BJ (cell line): ENCODE measurements at regions not wholly inside any gene's neighbourhood (a gene's known extent, or its start where the extent isn't known, plus 50 kb on each side); places are given as distances from the start of the nearest gene placed in this dataset.

Experiments
- CTCF ChIA-PET: fragments of 350-600 bp; formaldehyde crosslinking; extraction: SDS; loops from one replicate; lab custom pipeline; 2021; ENCODE audit warnings: antibody characterized with exemption, inconsistent platforms; lab: Yijun Ruan, JAX
- POLR2A ChIA-PET: fragments of 300-600 bp; sonication (Branson Sonifier 250); formaldehyde crosslinking; extraction: SDS; loops from one replicate; lab custom pipeline; 2021; ENCODE audit warnings: antibody characterized with exemption; lab: Charles Lee
- DNase-seq: peaks from one replicate; pipeline ENCODE4 v3.0.0-alpha.2; 2011; ENCODE audit warnings: low read depth
- H3K27me3 ChIP-seq: 2 replicates; pipeline ENCODE4 v1.6.0; 2011; ENCODE audit warnings: low read length; ENCODE audit not compliant: control insufficient read depth, insufficient read depth
- H3K36me3 ChIP-seq: 2 replicates; pipeline ENCODE4 v1.5.1; 2011; ENCODE audit warnings: low read length; ENCODE audit not compliant: control insufficient read depth, insufficient read depth
- H3K4me3 ChIP-seq: 2 replicates; pipeline ENCODE4 v1.5.1; 2011; ENCODE audit warnings: low read depth, mild to moderate bottlenecking, control low read depth, low read length
- CTCF ChIP-seq: IDR thresholded peaks from 2 replicates; pipeline ENCODE4 v1.5.1; 2011; ENCODE audit warnings: low read depth, mild to moderate bottlenecking, control low read depth, inconsistent platforms, low read length, moderate library complexity; ENCODE audit not compliant: insufficient read depth

DNA sequence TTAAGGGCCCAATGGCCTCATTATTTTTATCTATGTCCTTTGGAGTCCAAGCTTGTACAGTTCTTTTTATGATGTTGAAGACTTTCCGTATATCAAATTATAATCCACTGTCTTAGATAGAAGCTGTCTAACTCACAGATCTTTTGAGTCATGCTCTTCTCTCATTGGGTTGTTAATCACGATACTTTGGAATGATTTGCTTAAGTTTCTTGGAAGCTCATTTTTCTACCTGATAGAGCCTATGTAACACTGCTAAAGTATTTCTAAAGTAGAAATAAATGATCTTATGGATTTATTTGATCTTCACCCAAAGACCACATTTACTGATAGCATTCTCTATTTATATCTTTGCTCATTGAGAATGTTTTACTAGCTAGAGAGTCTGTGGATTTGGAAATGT is 1554.1 kb downstream of the PLA2G4A start:
- H3K4me3 ChIP-seq, result no peak overlapping the region
- no peak for TF ChIP-seq CTCF
- DNase-seq, result no peak
- no peaks in the 10 kb centered on the region for H3K27me3 ChIP-seq
- ChIA-PET POLR2A (no interaction called here), CTCF (no interaction called here)
- H3K36me3 ChIP-seq, result no peaks in the 10 kb centered on the region

DNA sequence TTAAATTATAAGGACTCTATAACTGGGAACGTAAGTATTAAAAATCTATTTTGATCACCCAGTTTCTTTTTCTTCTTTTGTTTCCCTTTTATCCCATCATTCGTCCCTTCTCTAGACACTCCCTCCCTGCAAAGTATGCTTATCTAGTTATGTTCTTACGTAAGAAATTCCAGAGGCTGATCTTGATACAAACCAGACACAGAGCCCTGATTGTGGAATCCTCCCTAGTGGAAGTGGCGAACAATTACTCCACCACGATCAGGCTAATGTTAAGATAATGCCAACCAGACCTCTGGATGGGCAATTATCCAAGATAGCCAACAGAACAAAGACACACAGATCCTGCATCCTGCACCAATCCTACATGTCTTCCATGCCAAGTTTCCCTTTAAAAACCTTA is 1557.4 kb downstream of the PLA2G4A start:
- ChIA-PET CTCF (no interaction called here), POLR2A (no interaction called here)
- no peak for TF ChIP-seq CTCF
- Histone ChIP-seq H3K36me3 (no peaks in the 10 kb centered on the region), H3K4me3 (no peak overlapping the region), H3K27me3 (no peaks in the 10 kb centered on the region)
- DNase-seq, result no peak

DNA sequence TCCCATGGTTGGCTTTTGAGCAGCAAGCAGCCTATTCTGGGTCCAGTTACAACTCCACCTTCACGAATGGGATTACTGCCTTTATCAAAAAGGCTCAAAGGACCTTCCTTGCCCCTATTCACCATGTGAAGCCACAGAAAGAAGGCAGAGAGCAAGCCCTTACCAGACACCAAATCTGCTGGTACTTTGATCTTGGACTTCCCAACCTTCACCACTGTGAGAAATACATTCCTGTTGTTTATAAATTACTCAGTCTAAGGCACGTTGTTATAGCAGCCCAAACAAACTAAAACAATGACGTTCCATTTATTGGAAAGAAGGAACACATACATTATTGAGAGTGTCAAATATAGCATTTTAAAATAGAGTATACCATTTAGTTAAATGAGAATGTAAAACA is 1557.9 kb downstream of the PLA2G4A start:
- TF ChIP-seq CTCF, result no peak
- CTCF ChIA-PET, result no interaction called here
- Histone ChIP-seq H3K27me3 (no peaks in the 10 kb centered on the region), H3K4me3 (no peak overlapping the region), H3K36me3 (no peaks in the 10 kb centered on the region)
- POLR2A ChIA-PET, result no interaction called here
- DNase-seq, result no peak

DNA sequence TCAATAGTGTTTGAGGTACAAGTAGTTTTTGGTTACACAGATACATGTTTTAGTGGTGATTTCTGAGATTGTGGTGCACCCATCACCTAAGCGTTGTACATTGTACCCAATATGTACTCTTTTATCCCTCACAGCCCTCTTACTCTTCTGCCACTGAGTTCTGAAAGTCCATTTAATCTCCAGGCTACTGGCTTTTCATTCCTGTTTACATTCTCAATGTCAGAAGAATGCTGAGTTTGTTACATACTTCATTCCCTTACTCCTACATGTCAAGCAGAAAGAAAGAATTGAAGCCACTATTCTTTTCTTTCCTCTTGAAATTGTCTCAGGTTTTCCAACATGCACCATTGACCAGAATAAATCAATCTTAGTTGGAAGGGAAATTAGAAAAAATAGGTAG is 1565.9 kb downstream of the PLA2G4A start:
- no peak for TF ChIP-seq CTCF
- Histone ChIP-seq H3K27me3 (no peaks in the 10 kb centered on the region), H3K36me3 (no peaks in the 10 kb centered on the region), H3K4me3 (no peak overlapping the region)
- ChIA-PET CTCF (no interaction called here), POLR2A (no interaction called here)
- DNase-seq, result no peak

DNA sequence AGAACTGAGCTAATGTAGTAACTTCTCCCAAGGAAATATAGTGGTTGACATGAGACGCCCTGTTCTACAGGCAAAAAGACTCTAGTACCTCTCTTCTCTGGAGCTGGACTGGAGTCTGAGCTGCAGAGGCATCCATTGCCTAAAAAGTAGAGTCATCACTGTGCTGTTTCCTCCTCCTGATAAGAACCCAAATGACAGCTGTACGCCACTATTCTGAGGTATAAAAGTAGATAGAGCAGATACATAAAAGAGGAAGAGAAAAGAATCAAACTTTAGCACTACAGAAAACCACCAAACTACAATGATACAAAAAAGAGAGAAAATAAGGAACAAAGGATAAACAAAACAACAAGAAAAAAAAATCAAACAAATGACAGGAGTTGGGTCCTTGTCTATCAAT is 1568.8 kb downstream of the PLA2G4A start:
- TF ChIP-seq CTCF, result no peak
- POLR2A ChIA-PET, result no interaction called here
- Histone ChIP-seq H3K4me3 (no peak overlapping the region), H3K27me3 (no peaks in the 10 kb centered on the region), H3K36me3 (no peaks in the 10 kb centered on the region)
- DNase-seq, result no peak
- CTCF ChIA-PET, result no interaction called here
